Kidney capillary endothelial cell (primary cell): ENCODE measurements at regions not wholly inside any gene's neighbourhood (a gene's known extent, or its start where the extent isn't known, plus 50 kb on each side); places are given as distances from the start of the nearest gene placed in this dataset.
"Not testable (repeated sequence)": the region's sequence is repeated elsewhere in the genome, so short reads cannot be mapped to it uniquely, and the experiment has no call there.

Source experiments
- DNase-seq: peaks from one replicate; pipeline ENCODE4 v3.0.0-alpha.2; 2018; ENCODE audit warnings: low spot score

DNA sequence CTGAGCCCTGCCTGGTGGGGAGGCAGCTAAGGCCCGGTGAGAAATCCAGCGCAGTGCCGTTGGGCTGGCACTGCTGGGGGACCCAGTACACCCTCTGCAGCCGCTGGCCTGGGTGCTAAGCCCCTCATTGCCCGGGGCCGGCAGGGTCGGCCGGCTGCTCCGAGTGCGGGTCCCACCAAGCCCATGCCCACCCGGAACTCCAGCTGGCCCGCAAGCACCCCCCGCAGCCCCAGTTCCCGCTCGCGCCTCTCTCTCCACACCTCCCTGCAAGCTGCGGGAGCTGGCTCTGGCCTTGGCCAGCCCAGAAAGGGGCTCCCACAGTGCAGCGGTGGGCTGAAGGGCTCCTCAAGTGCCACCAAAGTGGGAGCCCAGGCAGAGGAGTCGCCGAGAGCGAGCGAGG is 225.1 kb upstream of the ANKH start:
- not testable (repeated sequence) for DNase-seq

DNA sequence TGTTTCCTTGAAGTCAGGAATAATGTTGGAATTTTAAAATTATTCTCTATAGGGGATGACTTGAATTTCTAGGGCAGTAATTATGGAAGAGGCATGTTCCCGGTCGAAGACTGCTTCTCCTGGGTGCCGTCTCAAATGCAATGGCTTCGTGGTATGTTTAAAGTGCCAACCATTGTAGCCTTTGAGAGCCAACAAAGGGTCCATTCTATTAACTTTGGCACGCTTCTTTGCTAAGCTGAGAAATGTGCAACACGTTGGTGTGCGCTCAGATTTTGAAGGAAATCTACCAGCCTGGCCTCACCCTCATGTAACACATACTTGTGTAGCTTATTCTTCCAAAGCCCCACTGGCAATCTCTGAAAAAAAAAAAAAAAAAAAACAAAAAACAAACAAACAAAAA is 221.2 kb upstream of the ANKH start:
- no peak for DNase-seq

DNA sequence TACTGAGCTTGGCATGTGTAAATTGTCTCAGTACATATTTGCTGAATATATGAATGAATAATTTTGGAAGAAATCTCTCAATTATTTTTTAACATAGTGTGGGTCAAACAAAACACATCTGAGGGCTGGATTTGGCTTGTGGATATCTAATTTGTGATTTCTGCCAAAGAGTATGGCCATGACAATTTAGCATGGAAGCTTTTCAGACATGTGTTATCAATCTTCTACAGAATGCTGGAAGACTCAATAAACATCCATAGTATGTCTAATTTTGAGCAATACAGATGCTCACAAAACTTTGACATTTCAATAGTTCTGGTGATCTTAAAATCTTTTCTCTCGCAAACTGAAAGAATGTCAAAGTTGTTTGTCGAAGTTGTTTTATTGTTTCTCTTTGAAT is 214.1 kb upstream of the ANKH start:
- DNase-seq, result no peak

DNA sequence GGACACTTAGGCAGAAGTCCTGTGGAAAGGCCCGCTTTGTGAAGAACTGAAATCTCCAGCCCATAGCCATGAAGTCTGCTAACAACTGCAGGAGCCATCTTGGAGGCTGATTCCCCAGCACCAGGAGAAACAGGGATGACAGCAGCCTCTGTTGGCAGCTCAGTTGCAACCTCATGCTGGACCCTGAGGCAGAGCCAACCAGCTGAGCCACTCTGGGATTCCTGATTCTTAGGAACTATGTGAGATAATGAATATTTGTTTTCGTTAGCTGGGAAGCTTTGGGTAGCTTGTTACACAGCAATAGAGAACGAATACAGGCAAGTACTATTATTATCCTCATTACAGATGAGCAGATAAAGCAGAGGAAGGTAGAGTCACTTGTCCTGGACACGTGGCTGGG is 210.5 kb upstream of the ANKH start:
- no peak for DNase-seq

DNA sequence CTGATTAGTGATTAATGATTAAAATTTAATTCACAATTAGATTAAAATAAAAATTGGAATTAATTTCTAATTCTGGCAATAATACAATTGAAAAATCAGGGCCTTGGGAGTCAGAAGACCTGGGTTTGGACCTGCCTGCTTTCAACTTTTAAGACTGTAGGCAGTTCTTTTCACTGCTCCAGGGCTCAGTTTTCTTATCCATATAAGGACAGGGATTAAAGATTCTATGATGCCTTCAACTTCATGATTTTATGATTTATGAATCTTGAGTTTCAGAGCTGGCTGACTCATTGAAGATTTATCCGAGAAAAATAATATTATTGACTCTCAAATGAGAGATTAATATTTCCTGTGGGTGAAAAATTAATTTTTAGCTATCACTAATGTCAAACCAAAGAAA is 208.6 kb upstream of the ANKH start:
- DNase-seq, result no peak

DNA sequence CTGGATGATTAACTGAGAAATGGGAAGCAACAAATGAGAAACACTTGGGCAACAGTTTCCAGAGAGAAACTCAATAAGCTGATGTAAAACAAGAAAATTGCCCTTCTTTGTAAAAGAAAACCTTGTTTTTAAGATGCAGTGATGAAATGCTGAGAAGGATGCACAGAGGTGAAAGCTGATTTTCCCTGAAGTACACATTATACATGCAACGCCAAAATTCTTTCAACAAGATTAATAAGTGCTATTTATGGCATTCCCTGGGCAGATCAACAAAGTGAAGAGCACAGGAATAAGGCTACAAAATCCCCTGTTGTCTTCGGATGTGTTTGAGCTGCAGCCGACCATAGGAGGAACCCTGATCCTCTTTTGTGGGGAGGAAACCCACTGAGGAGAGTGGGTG is 208.0 kb upstream of the ANKH start:
- DNase-seq, result no peak

DNA sequence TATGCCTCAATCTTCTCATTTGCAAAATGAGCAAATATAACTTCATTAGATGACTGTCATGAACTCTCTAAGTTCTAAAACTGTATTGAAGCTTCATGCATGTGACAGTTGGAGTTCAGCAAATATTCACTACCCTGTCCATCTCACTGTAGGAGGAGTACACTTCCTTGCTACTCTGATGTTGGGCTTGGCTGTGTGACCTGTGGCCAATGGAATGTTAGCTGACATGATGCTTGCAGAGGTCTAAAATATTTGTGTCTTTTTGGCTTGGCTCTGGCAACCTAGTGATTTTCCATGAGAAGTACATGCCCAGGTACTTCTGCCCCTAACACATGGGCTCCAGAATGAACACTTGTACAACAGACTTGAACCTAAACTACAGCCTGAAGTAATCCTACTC is 203.1 kb upstream of the ANKH start:
- no peak for DNase-seq

DNA sequence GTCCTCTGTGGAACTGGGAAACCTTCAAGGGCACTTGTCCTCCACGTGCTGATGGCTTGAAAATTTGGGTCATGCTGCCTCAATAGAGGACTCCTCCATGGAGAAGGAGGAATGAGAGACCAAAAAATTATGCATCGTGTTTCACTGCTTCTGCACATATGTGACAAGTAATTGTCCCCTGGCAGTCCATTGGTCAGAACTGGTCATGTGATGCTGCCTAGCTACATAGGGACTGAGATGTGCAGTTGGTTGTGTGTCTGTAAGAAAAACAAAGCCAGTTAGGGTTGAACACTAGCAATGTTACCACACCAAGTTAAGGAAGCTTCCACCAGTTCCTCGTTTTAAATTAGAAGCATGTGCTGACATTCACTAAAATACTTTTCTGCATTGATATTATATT is 201.9 kb upstream of the ANKH start:
- DNase-seq, result no peak

DNA sequence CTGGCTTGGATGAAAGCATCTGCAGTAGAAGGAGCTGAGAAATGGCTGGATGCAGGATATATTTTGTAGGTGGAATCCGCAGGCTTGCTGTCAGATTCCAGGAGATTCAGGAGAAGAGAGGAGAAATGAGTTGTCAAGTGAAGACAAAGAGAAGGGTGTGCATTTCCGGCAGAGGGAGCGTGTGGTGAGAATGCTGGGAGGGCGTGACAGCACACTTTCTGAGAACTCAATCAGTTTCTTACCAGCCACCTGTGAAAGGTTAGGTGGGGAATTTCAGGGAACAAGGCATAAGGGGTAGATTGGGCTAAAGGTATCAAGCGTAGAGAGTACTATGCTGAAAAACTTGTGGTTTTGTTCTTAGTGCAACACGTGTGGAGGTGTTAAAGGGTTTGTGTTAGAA is 199.3 kb upstream of the ANKH start:
- DNase-seq, result no peak

DNA sequence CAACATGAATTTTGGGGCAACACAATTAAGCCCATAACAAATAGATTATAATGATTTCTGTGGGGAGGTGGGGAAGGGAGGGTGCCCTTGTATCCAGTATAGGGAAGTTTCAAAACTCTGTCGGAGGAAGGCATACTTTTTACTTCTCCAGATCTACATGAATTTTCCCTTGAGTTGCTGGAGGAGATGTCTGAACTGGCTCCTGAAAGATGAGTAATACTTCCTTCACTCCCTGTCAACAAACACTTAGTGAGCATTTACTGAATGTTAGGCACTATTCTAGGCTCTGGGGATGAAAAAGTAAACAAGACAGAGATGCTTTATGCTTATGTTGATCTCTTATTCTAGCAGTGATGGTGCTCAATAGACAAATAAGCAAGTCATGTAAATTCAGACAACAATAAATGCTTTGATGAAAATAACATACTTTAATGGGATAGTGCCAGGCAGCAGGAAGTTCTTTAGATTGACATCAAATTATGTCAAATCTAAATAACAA is 197.9 kb upstream of the ANKH start:
- peak; percentile 26 for DNase-seq

DNA sequence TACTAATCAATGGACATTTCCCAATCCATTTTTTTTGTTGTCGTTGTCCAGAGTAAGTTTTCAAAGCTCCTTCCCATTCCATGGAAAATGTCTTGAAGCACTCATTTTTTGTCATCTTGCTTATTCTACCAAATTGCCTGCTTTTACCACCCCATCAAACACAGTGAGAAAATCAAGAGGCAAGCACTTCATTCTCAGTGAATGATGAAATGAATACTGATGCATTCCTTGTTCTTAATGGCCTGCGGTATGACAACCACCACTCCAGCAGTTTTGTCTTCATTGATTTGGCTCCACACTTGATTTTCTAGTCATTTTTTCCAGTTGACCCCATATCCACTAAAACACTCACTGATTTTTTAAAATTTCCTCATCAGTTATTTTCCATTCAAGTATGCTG is 193.5 kb upstream of the ANKH start:
- DNase-seq, result no peak

DNA sequence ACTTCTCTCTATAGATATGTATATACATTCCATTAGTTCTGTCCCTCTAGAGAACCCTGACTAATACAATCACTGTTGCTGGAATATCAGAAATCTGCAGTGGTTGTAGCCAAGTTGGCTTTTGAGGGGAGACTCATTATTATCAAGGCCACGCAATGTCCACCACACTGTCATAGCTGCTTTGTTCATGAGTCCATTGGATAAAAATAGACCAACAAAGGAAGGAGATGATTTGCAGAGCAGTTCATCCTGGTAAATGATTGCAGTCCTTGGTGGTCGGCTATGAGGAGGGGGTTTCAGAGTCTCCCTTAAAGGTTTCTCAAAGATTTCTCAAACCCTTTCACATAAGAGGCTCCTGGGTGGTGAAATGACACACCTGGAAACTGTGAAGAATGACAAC is 192.8 kb upstream of the ANKH start:
- no peak for DNase-seq

DNA sequence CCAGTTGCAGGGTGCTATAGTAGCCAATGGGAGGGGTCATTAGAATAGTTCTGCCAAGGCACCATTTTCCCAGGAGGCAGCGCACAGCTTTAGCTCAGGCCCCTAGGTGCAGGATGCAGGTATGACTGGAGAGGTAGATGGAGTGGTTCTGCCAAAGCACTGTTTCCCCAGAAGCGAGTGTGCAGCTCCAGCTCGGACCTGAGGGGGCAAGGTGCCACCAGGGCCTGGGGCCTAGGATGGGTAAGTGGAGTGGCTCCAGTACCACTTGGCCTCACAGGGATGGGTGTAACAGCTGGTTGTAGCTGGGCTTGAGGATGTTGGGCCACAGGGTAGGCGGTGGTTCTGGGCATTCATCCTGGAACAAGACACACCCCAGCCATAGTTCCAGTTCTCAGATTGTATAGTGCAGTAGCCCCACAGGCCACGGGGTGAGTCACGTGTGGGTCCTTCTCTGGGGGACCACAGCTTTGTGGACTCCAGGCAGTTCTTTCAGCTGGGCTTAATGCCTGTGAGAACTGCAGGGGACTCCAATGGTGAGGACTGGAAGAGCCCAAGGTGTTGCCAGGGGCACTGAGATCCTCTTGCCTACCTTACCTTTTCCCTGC is 185.5 kb upstream of the ANKH start:
- no peak for DNase-seq

DNA sequence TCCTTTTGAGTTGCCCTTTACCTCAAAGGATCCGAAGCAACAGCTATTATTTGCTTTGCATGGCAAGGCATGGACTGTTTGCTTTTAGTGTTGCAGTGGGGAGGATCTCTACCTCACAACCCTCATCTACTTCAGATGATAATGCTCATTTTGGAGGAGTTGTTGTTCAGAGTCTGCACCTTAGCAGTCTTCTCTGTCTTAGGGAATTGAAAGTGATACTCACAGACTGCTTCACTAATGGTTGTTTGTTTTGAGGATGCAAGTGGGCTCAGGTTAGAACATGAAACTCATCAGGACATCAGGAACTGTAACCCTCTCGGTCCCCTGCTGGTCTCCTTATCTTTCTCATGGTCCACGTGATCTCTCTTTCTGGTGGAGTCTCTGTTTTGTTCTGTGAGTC is 172.9 kb upstream of the ANKH start:
- no peak for DNase-seq

DNA sequence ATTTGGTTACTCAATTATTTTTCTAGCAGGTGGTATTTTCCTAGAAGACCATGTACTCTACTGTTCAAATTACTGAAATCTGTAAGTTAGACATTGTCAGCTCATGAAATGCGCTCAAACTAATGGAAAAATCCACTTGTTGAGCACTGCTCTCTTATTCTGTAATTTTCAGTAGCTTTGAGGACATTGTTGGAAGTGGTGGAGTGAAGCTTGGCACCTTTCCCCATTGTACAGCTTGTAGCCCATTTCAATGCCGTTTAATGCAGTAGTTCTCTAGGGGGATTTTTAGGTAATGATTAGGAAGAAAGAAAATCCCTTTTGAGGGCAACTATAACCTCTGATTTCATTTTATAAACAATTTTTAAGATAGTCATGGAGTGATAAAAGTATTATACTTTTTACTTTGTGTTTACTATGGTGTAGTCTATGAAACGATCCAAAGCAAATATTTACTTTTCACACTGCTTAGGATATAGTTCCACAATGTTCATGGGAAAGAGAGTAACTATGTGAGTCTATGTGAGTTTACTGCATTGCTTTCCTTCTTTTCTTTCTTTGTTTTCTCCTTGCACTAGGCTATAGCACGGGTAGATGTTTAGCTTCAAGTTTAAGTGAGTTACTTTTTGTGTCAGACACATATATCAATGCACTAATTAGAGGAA is 165.8 kb upstream of the ANKH start:
- no peak for DNase-seq

DNA sequence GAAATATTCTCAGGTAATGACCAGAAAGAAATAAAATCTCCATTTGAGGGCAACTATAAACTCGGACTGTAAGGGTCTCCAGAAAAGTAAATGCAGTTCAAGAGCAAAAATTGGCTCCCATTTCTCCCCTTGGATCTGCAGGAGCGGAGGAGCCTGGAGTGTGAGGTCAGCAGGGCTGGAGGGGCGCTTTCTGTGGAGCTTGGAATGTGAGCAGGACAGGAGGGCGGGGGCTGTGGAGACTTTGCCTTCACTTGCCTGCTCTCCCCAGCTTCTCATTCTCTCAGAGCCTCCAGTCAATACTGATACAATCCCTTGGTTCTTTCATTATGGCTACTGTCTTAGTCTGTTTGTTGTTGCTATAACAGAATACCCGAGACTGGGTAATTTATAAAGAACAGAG is 162.8 kb upstream of the ANKH start:
- no peak for DNase-seq

DNA sequence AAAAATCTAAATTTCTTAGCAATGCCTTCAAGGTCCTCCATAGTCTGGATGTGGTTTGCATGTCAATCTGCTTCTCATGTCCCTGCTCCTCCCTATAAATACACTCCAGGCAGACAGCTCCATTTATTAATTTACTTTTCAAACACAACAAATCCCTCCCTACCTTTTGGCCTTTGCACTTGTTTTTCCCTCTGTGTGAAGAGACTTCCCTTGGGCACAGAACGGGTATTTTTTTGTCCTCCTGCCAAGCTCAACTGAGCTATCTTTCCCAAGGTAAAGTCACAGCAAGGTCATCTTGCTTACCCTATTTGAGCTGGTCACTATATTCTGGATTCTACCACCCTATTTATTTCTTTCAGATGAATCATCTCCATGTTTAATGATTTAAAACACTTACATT is 159.6 kb upstream of the ANKH start:
- DNase-seq, result no peak

DNA sequence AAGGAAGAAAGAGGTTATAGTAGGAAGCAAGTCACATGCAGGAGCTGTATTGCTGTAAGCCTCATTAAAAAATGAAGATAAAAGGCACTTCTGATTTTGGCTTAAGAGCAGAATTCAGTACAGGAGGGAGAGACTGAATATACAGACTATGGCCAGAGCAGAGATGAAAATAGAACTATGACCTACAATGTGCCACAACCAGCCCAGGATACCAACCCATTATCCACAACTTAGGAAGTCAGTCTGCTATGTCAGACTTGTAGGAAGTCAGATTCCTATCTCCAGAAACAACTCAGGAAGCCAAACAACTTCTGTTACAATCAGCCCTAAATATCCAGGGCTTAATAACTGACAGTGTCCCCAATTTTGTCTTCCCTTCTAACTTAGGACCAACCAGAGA is 156.2 kb upstream of the ANKH start:
- DNase-seq, result no peak

DNA sequence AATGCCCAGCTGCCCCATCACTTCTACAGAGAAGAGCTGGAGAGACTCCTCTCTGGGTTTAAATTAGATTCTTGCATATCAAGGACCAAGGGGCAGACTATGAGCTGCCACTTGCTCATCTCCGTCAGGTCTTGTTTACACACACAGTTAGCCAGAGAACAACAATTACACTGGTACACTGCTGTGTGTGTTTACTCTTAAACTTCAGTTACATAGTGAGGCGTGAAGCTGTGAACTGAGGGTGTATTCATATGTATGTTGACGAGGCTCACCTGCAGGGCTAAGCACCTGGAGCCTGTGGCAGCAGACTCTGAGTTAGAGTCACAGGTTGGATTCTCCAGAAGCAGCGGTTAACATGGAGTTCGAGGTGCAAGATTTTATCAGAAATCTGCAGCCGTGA is 155.4 kb upstream of the ANKH start:
- DNase-seq, result no peak

DNA sequence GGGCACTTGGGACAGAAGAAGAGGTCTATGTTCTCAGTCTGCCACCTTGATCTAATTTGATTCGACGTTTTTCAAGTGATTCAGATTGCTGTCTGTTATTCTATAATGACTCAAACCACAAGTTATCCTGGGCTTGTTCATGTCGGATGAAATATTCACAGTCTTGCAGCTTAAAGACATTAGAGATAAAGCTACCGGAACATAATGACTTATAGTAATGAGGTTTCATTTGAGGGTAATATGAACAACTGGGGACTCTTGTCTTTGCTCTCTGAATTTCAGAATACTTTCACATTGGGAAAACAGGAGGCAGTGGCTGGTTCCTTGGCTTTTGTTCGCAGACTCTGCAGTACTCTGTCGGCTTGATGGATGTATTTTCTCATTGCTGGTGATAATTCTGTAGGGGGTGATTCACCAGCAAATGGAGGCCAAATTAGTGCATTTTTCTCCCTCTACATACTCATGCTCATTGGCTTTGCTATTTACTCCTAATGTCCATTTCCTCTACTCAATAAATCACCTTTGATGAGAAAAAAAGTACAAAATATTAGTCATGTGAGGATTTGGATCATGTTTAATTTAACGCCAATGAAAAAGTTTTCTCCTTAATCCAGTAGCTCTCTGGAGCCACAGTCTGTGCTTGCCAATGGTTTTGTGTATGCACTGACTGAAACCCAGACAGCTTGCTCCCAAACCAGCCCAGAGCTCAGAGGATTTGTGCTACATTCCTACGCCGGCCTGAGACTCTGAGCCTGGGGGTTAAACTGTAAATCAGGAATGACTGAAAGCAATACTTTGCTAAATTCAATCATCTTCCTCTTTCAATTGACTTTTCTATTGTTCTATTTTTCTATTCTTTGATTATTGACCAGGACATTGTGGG is 154.7 kb upstream of the ANKH start:
- no peak for DNase-seq

DNA sequence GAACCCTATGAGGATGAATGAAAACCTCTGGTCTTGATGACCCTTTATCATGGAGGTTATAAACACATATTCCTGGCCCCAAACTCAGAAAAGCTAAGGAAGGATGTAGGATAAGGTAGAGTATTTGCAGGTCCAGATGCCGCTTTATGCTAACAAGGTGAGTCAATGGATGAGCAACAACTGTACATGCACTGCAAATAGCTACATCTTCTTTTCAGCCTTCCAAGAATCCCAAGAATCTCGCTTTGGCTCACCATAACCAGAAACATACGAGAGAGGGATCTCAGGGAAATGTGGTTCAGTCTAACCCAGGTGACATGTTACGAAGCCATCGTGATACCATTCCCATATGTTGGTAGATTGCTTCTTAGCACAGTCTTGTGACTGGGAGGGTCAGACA is 152.3 kb upstream of the ANKH start:
- no peak for DNase-seq

DNA sequence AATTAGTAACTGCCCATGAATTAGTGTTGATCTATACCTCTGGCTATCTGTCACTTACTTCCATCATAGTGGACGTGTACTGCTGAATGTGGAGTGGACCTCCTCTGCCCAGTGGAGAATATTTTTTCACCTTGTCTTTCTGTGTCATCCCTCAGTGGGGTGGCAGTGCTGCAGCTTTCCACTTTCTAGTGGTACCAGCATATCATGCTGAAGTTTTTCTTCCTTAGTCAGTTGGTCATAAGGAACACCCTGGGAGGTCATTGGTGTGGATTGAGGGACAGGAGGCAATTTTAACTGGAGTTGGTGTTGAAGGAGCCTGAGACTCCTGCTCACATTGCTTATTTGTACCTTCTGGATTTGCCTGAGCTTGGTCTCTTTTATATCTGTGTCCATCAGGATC is 151.7 kb upstream of the ANKH start:
- no peak for DNase-seq
